DMS53 treated with DMSO at 0.1 percent for 48 hours (cell line): ENCODE measurements at regions not wholly inside any gene's neighbourhood (a gene's known extent, or its start where the extent isn't known, plus 50 kb on each side); places are given as distances from the start of the nearest gene placed in this dataset.
A peak's percentile ranks its signal among the peaks of the same experiment; 100 is the strongest.

Experiments
- DNase-seq: peaks from one replicate; lab custom pipeline; 2025; ENCODE audit not compliant: unreplicated experiment; lab: John Stamatoyannopoulos, UW

GRCh38 chrX:46306103-46306502 is 239.1 kb downstream of the ZNF674 start:
- no peak for DNase-seq

GRCh38 chrX:46305431-46305830 is 239.8 kb downstream of the ZNF674 start:
- no peak for DNase-seq

- DNase-seq: no peak
These were observed 243.3 kb downstream of the ZNF674 start for GRCh38 chrX:46301903-46302302.

- no peak for DNase-seq
These were observed 246.4 kb downstream of the ZNF674 start for GRCh38 chrX:46298821-46299220.

- no peak for DNase-seq
These were observed 249.3 kb downstream of the ZNF674 start for GRCh38 chrX:46295963-46296362.

GRCh38 chrX:46294234-46294633 is 251.0 kb downstream of the ZNF674 start:
- DNase-seq: no peak

GRCh38 chrX:46279925-46280313 is 265.3 kb downstream of the ZNF674 start:
- DNase-seq: no peak

GRCh38 chrX:46279214-46279924 is 265.9 kb downstream of the ZNF674 start:
- no peak for DNase-seq

- no peak for DNase-seq
These were observed 266.6 kb downstream of the ZNF674 start for GRCh38 chrX:46278572-46278971.

GRCh38 chrX:46268412-46268811 is 276.8 kb downstream of the ZNF674 start:
- DNase-seq: peak; percentile 69

- no peak for DNase-seq
These were observed 281.7 kb downstream of the ZNF674 start for GRCh38 chrX:46263494-46263893.

GRCh38 chrX:46262304-46262703 is 282.9 kb downstream of the ZNF674 start:
- DNase-seq: no peak

- DNase-seq: no peak
These were observed 284.7 kb downstream of the ZNF674 start for GRCh38 chrX:46260499-46260898.

GRCh38 chrX:46258356-46258755 is 286.9 kb downstream of the ZNF674 start:
- no peak for DNase-seq

- DNase-seq: no peak
These were observed 287.8 kb downstream of the ZNF674 start for GRCh38 chrX:46257451-46257879.

- DNase-seq: no peak
These were observed 288.3 kb downstream of the ZNF674 start for GRCh38 chrX:46256875-46257274.

- no peak for DNase-seq
These were observed 290.2 kb downstream of the ZNF674 start for GRCh38 chrX:46255046-46255445.

GRCh38 chrX:46254641-46255040 is 290.6 kb downstream of the ZNF674 start:
- DNase-seq: no peak

- DNase-seq: no peak
These were observed 293.5 kb downstream of the ZNF674 start for GRCh38 chrX:46251755-46252154.

- no peak for DNase-seq
These were observed 295.1 kb downstream of the ZNF674 start for GRCh38 chrX:46250151-46250550.

- no peak for DNase-seq
These were observed 297.8 kb downstream of the ZNF674 start for GRCh38 chrX:46247456-46247855.

GRCh38 chrX:46244451-46244850 is 300.8 kb downstream of the ZNF674 start:
- no peak for DNase-seq

GRCh38 chrX:46236411-46236810 is 308.8 kb downstream of the ZNF674 start:
- DNase-seq: no peak
